Vagina (tissue), 2 donors: ENCODE measurements at regions not wholly inside any gene's neighbourhood (a gene's known extent, or its start where the extent isn't known, plus 50 kb on each side); places are given as distances from the start of the nearest gene placed in this dataset.

ENCODE experiments used
- DNase-seq, 2 donors: peaks; one replicate each; pipeline ENCODE4 v3.0.0-alpha.2; 2017; ENCODE audit errors: extremely low spot score in 2 of 2
- H3K27ac ChIP-seq: fragments of 200-600 bp; sonication (generic); one replicate; pipeline ENCODE4 v1.5.1; 2019
- H3K27me3 ChIP-seq: fragments of 200-600 bp; sonication (generic); one replicate; pipeline ENCODE4 v1.5.1; 2019
- H3K36me3 ChIP-seq, 2 donors: fragments of 200-600 bp; sonication (generic); one replicate each; pipeline ENCODE4 v1.5.1; 2017 to 2019
- H3K4me1 ChIP-seq: fragments of 200-600 bp; sonication (generic); one replicate; pipeline ENCODE4 v1.5.1; 2019
- H3K4me3 ChIP-seq, 2 donors: fragments of 200-600 bp; sonication (generic); 1 replicate in 1 of 2; 2 replicates in 1 of 2; pipeline ENCODE4 v1.5.1; 2016 to 2019
- H3K9me3 ChIP-seq: fragments of 200-600 bp; sonication (generic); one replicate; pipeline ENCODE4 v1.5.1; 2019
- CTCF ChIP-seq, 3 experiments: fragments of 450-650 bp in 2 of 3; fragments of 200-600 bp in 1 of 3; sonication (generic) in 1 of 3; IDR thresholded peaks; one replicate each; pipeline ENCODE4 v1.5.1; 2017 to 2019; ENCODE audit warnings: antibody characterized with exemption in 3 of 3, mild to moderate bottlenecking in 2 of 3, moderate library complexity in 2 of 3
- POLR2A ChIP-seq, 2 donors: fragments of 450-650 bp; IDR thresholded peaks; one replicate each; pipeline ENCODE4 v1.6.1; 2017; ENCODE audit warnings: antibody characterized with exemption in 2 of 2, mild to moderate bottlenecking in 2 of 2, moderate library complexity in 2 of 2
- POLR2AphosphoS5 ChIP-seq, 2 donors: sonication (generic); formaldehyde crosslinking; IDR thresholded peaks; one replicate each; pipeline ENCODE4 v1.9.0; 2017; ENCODE audit warnings: antibody characterized with exemption in 2 of 2, mild to moderate bottlenecking in 2 of 2, low read depth in 1 of 2; ENCODE audit not compliant: insufficient read depth in 1 of 2
- intact Hi-C: fragments of 100-400 bp; cut with DNase I; formaldehyde crosslinking; loops from one replicate; pipeline ENCODE4 v1.15.1; 2023

DNA sequence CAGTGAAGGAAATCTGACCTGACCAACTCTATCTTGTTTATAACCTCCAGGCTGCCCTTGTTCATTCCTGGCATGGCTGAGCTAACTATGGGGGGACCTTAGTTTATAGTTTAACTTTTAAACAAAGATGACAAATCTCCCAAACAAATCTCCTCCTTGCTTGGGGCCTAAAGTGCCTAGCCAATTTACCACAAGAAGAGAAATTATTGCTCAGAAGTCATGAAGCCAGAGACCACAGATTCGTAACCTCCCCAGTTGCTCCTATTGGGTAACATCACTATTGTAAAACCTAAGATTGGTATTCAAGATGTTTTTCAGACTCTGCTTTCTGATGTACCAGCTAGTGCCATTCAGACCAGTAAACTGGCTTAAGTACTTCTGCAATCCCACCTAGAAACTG, 649.4 kb upstream of the SLC8A1 start:
- intact Hi-C loops, result no loop called here
- H3K4me1 ChIP-seq, result no peaks in the 10 kb centered on the region
- H3K36me3 ChIP-seq, result no peaks in the 10 kb centered on the region
- no peak for DNase-seq
- no peak overlapping the region for H3K27ac ChIP-seq
- TF ChIP-seq POLR2A (IDR thresholded peaks at IDR 0.05), result no peak
- TF ChIP-seq CTCF (IDR thresholded peaks at IDR 0.05), result no peak
- no peak for TF ChIP-seq POLR2AphosphoS5 (IDR thresholded peaks at IDR 0.05; ENCODE audit: insufficient read depth in 1 of 2, low read depth in 1 of 2)
- H3K27me3 ChIP-seq, result no peaks in the 10 kb centered on the region
- H3K4me3 ChIP-seq, result no peak overlapping the region
- no peaks in the 10 kb centered on the region for H3K9me3 ChIP-seq

GRCh38 chr2:41109744-41110143, 657.9 kb upstream of the SLC8A1 start:
- TF ChIP-seq CTCF (IDR thresholded peaks at IDR 0.05), result no peak
- TF ChIP-seq POLR2A (IDR thresholded peaks at IDR 0.05), result no peak
- TF ChIP-seq POLR2AphosphoS5 (IDR thresholded peaks at IDR 0.05; ENCODE audit: insufficient read depth in 1 of 2, low read depth in 1 of 2), result no peak
- intact Hi-C loops, result no loop called here

GRCh38 chr2:41111836-41112627, 660.1 kb upstream of the SLC8A1 start:
- H3K9me3 ChIP-seq, result no peaks in the 10 kb centered on the region
- intact Hi-C loops, result no loop called here
- no peak overlapping the region for H3K27ac ChIP-seq
- H3K4me3 ChIP-seq, result no peak overlapping the region
- no peaks in the 10 kb centered on the region for H3K36me3 ChIP-seq
- H3K27me3 ChIP-seq, result no peaks in the 10 kb centered on the region
- no peak for DNase-seq
- TF ChIP-seq POLR2A (IDR thresholded peaks at IDR 0.05), result no peak
- TF ChIP-seq CTCF (IDR thresholded peaks at IDR 0.05), result no peak
- TF ChIP-seq POLR2AphosphoS5 (IDR thresholded peaks at IDR 0.05; ENCODE audit: insufficient read depth in 1 of 2, low read depth in 1 of 2), result no peak
- no peaks in the 10 kb centered on the region for H3K4me1 ChIP-seq

More at GRCh38 chr2:41109744-41110143, 657.9 kb upstream of the SLC8A1 start:
- Histone ChIP-seq H3K27me3 (no peaks in the 10 kb centered on the region), H3K9me3 (no peaks in the 10 kb centered on the region), H3K36me3 (no peaks in the 10 kb centered on the region), H3K4me3 (no peak overlapping the region), H3K27ac (no peak overlapping the region), H3K4me1 (no peaks in the 10 kb centered on the region)
- DNase-seq, result no peak

DNA sequence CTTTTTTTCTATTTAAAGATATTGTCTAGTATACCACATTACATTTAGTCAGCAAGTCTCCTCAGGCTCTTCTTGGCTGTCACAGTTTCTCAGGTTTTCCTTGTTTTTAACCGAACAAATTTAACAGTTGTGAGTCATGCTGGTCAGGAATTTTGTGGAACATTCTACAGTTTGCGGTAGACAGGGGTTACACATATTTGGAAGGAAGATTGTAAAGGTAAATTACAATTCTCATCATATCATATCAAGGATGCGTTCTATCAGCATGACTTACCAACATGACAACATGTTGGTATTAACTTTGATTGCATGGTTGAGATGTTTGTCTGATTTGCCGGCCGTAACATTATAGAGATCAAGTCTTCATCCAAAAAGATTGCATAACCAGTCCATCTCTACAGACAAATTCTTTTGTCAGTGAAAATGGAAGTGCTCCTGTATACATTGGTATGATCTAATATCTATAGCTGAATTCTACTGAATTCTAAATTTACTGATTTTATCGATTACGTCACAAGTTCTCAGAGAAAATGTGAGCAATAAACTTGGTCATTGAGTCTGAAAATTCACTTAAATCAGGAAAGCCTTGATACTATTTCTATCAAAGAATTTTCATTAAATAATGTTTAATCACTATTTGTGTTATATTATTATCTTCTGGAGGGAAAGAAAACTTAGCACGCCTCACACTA, 664.4 kb upstream of the SLC8A1 start:
- Histone ChIP-seq H3K4me1 (no peaks in the 10 kb centered on the region), H3K36me3 (no peaks in the 10 kb centered on the region), H3K27me3 (no peaks in the 10 kb centered on the region), H3K9me3 (no peaks in the 10 kb centered on the region), H3K27ac (no peak overlapping the region), H3K4me3 (no peak overlapping the region)
- DNase-seq, result no peak
- TF ChIP-seq POLR2A (IDR thresholded peaks at IDR 0.05) (no peak), CTCF (IDR thresholded peaks at IDR 0.05) (no peak), POLR2AphosphoS5 (IDR thresholded peaks at IDR 0.05; ENCODE audit: insufficient read depth in 1 of 2, low read depth in 1 of 2) (no peak)
- intact Hi-C loops, result no loop called here

DNA sequence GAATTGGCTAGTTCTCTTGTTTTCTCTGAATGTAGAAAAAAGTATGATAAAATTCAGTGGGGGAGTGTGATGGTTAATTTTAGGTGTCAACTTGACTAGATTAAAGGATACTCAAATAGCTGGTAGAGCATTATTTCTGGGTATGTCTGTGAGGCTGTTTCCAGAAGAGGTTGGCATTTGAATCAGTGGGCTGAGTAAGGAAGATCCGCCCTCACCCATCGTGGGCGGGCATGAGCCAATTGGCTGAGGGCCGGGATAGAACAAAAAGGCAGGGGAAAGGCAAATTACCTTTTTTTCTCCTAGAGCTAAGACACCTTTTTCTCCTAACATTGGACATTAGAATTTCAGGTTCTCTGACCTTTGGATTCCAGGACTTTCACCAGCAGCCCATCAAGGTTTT, 667.6 kb upstream of the SLC8A1 start:
- Histone ChIP-seq H3K9me3 (no peaks in the 10 kb centered on the region), H3K4me3 (no peak overlapping the region), H3K27ac (no peak overlapping the region), H3K27me3 (no peaks in the 10 kb centered on the region), H3K4me1 (no peaks in the 10 kb centered on the region), H3K36me3 (no peaks in the 10 kb centered on the region)
- intact Hi-C loops, result no loop called here
- TF ChIP-seq POLR2A (IDR thresholded peaks at IDR 0.05) (no peak), POLR2AphosphoS5 (IDR thresholded peaks at IDR 0.05; ENCODE audit: insufficient read depth in 1 of 2, low read depth in 1 of 2) (no peak), CTCF (IDR thresholded peaks at IDR 0.05) (no peak)
- DNase-seq, result no peak
